Stimulated activated CD4-positive, alpha-beta T cell treated with anti-CD3 and anti-CD28 coated beads, Interleukin-1b, Interleukin-23, amount 100 ng/mL, for 1 hour (primary cell): ENCODE measurements at regions not wholly inside any gene's neighbourhood (a gene's known extent, or its start where the extent isn't known, plus 50 kb on each side); places are given as distances from the start of the nearest gene placed in this dataset.

Source experiments
- DNase-seq, 2 donors: peaks; one replicate each; pipeline ENCODE4 v3.0.0-alpha.2; 2020; ENCODE audit warnings: low read depth in 2 of 2

GRCh38 chr3:16658004-16658924 lies 53.0 kb upstream of the DAZL start:
- DNase-seq, result no peak

- no peak for DNase-seq
These were observed 53.9 kb upstream of the DAZL start for GRCh38 chr3:16658925-16659793.

- no peak for DNase-seq
These were observed 58.9 kb upstream of the DAZL start for GRCh38 chr3:16663854-16664712.

GRCh38 chr3:16665282-16665741 lies 60.1 kb upstream of the DAZL start:
- DNase-seq, result no peak

GRCh38 chr3:16666206-16666605 lies 61.0 kb upstream of the DAZL start:
- DNase-seq, result no peak

- no peak for DNase-seq
These were observed 62.4 kb upstream of the DAZL start for GRCh38 chr3:16667633-16668032.

GRCh38 chr3:16668776-16669545 lies 63.7 kb upstream of the DAZL start:
- DNase-seq, result no peak

- DNase-seq, result no peak
These were observed 65.0 kb upstream of the DAZL start for GRCh38 chr3:16670191-16670590.

- no peak for DNase-seq
These were observed 66.5 kb upstream of the DAZL start for GRCh38 chr3:16671690-16672089.

GRCh38 chr3:16673530-16673929 lies 68.3 kb upstream of the DAZL start:
- no peak for DNase-seq

GRCh38 chr3:16675805-16676204 lies 70.6 kb upstream of the DAZL start:
- no peak for DNase-seq

- DNase-seq, result no peak
These were observed 81.5 kb upstream of the DAZL start for GRCh38 chr3:16686679-16687078.

- DNase-seq, result no peak
These were observed 82.0 kb upstream of the DAZL start for GRCh38 chr3:16687221-16687620.

GRCh38 chr3:16692486-16693344 lies 87.5 kb upstream of the DAZL start:
- DNase-seq, result no peak

GRCh38 chr3:16693820-16694219 lies 88.6 kb upstream of the DAZL start:
- no peak for DNase-seq

GRCh38 chr3:16695710-16696109 lies 90.5 kb upstream of the DAZL start:
- no peak for DNase-seq

- DNase-seq, result no peak
These were observed 92.4 kb upstream of the DAZL start for GRCh38 chr3:16697443-16698147.

- no peak for DNase-seq
These were observed 95.4 kb upstream of the DAZL start for GRCh38 chr3:16700651-16701050.

GRCh38 chr3:16704941-16705340 lies 99.7 kb upstream of the DAZL start:
- DNase-seq, result no peak
